Vagina (tissue), 2 donors: ENCODE measurements at regions not wholly inside any gene's neighbourhood (a gene's known extent, or its start where the extent isn't known, plus 50 kb on each side); places are given as distances from the start of the nearest gene placed in this dataset.

ENCODE experiments used
- CTCF ChIP-seq, 3 experiments: fragments of 450-650 bp in 2 of 3; fragments of 200-600 bp in 1 of 3; sonication (generic) in 1 of 3; IDR thresholded peaks; one replicate each; pipeline ENCODE4 v1.5.1; 2017 to 2019; ENCODE audit warnings: antibody characterized with exemption in 3 of 3, mild to moderate bottlenecking in 2 of 3, moderate library complexity in 2 of 3
- POLR2A ChIP-seq, 2 donors: fragments of 450-650 bp; IDR thresholded peaks; one replicate each; pipeline ENCODE4 v1.6.1; 2017; ENCODE audit warnings: antibody characterized with exemption in 2 of 2, mild to moderate bottlenecking in 2 of 2, moderate library complexity in 2 of 2
- POLR2AphosphoS5 ChIP-seq, 2 donors: sonication (generic); formaldehyde crosslinking; IDR thresholded peaks; one replicate each; pipeline ENCODE4 v1.9.0; 2017; ENCODE audit warnings: antibody characterized with exemption in 2 of 2, mild to moderate bottlenecking in 2 of 2, low read depth in 1 of 2; ENCODE audit not compliant: insufficient read depth in 1 of 2

GRCh38 chr18:67818432-67818831, 301.9 kb upstream of the DSEL start:
- TF ChIP-seq POLR2AphosphoS5 (IDR thresholded peaks at IDR 0.05; ENCODE audit: insufficient read depth in 1 of 2, low read depth in 1 of 2) (no peak), CTCF (IDR thresholded peaks at IDR 0.05) (no peak), POLR2A (IDR thresholded peaks at IDR 0.05) (no peak)
